IPS-NIHi11 (cell line): ENCODE measurements at regions not wholly inside any gene's neighbourhood (a gene's known extent, or its start where the extent isn't known, plus 50 kb on each side); places are given as distances from the start of the nearest gene placed in this dataset.

Experiments used
- DNase-seq: peaks from one replicate; pipeline ENCODE4 v3.0.0; 2012; ENCODE audit warnings: mixed read lengths, low spot score

DNA sequence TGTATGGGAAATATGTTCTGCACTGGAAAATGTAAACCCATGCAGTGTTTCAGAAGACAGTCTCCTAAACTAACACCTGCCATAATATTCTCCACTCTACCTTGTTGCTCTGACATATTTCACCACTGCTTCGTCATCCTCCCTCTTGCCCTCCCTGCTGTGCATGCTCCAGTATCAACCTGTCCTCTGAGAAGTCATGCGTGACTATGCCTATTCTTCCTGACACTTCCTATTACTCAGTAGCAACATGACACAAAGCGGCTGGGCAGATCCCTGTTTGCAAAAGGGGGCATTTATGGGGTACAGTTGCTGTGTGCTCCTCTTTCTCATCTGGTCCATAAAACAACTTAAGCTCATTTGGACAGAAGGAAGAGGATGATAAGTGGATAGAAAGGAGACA, 805.6 kb upstream of the EEF2KMT start:
- DNase-seq: no peak

DNA sequence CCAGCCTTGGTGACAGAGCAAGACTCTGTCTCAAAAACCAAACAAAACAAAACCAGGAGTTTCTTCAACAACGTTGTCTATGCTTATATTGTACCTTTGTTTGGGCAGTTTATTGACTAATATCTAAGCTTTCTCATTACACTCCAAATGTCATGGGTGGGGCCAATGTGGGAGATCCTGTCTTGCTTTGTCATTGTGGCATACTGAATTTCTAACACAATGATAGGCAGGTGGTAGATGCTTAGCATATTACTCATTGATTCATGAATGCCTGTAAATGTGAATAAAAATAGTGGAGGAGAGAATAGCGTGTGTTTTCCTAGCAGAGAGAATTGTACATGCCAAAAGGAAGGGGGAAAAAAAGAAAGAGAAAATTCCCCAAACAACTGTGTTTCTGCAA, 802.5 kb upstream of the EEF2KMT start:
- no peak for DNase-seq

DNA sequence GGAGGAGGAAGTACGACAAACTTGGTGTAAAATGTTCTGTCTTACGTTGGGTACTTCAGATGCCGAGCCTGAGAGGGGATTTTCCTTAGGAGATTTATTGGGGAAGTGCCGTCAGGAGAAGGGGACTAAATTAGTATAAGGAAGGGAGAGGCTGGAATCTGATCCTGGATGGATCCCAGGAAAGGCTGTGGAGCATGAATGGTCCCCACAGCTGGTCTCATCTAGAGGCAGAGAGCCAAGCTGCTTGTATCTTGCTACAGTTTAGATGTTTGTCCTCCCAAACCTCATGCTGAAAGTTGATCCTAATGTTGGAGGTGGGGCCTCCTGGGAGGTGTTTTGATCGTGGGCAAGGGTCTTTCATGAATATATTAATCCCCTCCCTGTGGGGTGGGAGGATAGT, 798.4 kb upstream of the EEF2KMT start:
- no peak for DNase-seq

DNA sequence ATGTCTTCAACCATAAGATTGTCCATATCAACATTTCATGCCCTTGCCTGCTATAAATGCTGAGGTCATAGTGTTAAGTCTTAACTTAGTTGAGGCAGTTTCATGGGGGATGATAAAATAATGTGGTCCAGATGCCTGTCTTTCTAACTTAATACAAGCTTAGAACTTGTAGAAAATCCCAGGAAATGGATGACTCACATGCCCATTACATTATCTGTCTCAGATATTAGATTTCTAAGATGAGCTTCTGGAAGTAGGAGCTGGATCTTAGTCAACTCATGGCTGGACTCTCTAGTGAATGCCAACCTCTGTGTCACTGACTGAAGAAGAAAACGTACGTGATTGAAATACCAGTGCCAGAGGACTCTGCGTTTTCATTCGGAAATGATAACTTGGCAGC, 797.5 kb upstream of the EEF2KMT start:
- DNase-seq: no peak

DNA sequence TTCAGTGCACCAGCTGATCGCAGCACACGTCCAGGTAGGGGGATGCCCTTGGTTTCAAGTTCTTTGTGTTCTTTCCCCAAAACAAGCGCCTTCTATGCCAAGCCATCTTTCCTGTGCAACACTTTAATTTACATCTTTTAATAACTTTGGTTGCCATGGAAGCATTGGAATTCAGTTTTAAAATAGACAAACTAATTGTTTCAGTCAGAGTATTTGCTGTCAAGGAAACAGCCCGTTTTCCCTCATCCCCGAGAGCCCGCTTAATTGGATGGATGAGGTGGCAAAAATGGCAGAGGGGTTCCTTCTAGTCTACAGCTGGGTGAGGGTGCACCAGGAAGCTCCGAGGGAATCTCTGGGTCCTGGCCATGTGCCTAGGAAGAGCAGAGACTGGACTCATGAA, 793.7 kb upstream of the EEF2KMT start:
- DNase-seq: no peak

DNA sequence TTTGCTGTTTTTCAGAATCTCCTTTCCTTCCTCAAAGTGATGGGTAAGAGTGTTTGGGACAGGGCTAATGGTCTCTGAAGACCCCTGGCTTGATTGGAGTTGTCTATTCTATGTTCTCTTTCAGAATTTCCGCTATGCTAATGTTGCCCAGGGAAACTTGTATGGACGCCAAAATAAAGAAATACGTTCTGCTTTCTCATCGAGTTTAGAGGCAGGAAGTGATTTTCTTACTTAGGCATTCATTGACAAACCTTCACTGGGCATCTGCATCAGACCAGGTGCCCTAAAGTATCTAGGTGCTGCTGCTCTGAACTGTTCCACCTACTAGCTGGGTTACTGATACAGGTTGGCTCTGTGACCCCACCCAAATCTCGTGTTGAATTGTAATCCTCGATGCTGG, 787.9 kb upstream of the EEF2KMT start:
- DNase-seq: no peak

DNA sequence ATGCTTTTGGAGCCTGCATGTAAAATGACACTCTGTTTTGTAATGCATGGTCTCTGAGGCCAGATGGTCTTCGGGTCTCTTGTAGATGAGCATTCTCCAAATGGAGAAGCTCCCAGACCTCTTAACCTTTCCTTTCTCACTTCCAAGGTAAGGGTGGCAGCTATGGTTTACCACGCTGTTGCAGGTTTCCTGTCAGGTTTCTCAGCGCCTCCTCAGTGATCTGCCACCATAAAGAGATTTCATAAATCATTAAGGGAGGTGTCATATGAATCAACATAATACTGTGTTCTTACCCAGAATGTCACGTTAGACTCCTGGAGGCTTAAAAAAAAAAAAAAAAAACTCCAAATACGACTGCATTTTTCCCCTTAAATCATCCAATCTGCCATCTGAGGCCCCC, 787.4 kb upstream of the EEF2KMT start:
- DNase-seq: no peak

DNA sequence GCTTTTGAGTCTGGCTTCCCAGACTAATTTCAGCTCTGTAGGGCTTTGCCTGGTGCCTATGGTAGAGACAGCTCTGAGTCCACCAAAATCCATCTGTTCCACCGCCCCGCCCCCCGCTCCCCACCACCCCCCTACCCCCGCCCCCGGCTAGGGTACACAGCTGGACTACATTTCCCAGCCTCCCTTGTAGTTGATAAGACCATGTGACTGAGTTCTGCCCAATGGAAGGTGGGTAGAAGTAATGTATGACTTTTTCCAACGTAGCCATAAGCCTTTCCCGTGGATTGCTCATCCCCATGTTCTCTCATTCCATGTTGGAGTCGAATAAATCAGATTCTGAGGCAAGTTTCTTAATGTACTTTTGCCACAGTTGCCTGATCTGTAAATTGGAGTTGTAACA, 786.7 kb upstream of the EEF2KMT start:
- no peak for DNase-seq

DNA sequence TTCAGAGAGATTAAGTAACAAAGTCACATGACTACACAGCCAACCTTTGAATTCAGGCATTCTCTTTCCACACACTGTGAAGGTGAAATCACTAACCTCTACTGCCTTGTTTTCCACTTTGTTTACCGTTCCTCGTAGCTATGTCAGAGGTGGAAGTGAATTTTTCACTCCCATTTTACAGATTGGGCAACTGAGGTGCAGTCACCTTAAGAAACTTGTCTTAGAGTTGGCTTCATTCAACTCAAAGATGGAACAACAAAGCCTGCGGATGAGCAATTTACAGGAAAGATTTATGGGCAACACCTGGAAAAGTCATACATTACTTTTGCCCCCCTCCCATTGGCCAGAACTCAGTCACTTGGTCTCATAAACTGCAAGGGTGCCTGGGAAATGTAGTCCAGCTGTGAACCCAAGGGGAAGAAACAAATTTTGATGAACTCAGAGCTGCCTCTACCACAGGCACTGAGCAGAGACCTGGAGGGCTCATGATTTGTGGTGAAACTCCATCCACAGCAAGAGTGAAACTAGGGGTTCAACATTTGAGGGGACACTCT, 784.6 kb upstream of the EEF2KMT start:
- no peak for DNase-seq

DNA sequence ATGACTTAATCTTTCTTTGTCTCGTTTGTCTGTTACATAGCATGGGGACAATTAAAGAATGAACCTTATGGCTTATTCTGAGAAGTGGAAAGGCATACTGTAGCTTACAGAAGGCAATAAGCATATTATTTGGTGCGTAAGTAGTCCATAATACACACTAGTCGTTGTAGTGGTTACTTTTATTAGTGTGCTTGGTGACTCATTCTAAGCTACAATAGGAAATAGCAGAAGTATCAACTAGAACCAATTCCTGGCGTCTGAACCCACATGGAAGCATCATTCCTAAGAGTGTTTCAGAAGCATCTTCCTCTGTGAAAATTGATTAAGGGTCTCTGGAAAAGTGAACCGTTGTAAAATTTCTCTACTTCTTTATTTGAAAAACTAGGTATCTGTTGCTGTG, 777.8 kb upstream of the EEF2KMT start:
- no peak for DNase-seq

DNA sequence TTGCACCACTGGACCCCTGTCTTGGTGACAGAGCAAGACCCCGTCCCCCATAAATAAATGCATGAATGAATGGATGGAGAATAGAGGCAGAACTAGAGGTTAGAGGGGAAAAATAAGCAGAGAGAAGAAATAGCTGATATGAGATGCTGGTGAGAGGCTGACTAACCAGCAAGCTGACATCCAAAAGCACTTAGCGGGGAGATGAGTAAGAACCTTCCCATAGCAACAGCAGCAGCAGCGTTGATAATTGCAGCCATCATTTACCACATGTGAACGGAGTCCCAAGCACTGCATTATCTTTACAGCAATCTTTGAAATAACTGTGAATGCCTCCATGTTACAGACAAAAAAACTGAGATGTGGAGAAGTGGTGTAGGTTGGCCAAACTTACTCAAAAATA, 777.3 kb upstream of the EEF2KMT start:
- no peak for DNase-seq

DNA sequence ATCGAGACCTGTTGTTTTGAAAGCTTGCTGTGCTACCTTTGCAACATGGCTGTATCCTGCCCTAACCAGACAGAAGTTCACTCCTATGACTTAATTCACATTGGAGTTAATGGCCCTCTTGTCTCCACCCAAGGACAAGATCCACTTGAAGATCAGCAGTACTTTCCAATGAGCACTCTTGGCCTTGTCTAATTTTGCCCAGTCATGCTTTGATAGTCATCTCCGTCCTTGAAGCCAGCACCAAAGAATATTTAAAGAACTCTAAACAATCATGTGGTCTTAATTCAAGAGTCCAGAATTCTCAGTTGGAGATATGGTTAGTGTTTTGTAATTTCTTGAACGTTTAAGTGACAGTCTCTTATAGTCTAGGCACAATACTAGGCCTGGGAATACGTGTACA, 775.6 kb upstream of the EEF2KMT start:
- no peak for DNase-seq

DNA sequence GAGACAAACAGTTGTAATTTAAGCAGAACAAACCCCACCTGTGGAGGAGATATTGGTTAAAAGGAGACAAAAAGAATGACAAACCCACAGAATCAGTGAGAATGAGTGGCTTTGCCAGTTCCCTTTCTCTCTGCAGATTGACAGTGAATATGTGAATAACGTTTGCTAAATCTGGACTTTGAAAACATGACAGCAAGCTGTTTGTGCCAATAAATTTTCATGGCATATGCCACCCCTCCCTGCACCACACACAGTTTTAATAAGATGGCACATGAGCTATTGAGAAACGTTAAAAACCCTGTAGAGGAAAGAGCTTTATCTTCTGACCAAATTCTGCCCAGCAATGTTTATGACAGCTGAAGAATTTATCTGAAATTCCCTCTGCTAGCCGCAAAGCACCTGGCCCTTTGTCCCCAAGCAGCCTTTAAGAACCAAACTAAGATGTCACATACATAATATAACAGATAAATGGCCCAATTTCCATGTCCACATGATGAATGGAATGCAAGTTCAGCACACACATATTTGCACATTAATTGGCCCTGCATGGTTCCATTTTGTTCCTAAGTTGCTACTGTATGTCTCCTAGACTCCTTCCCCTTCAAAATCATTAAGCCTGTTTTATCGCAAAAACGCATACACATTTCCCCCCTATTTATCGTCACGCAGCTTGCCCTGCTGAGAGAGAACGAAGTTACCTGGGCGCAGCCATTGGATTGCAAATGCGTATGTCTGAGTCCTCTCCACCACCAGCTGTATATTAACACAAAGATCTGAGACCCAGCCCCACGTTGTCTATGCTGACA, 773.5 kb upstream of the EEF2KMT start:
- no peak for DNase-seq

DNA sequence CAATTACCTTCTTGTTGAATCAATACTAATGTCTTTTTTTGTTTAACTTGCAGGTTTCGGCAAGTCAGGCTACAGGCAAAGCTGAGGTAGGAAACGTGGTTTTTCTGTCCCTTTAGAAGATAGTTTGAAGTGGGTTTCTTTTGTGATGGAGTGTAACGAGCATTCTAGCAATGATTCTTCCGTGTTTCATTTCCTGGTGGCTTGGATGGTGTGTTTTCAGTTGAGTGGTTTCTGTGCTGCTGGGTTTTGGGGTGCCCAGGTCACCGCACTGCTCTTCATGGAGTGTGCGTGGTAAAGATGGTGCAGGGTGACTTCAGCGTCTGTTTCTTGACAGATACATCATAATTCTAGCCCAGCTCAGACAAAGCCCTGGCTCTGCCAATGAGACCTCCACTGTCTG, 769.7 kb upstream of the EEF2KMT start:
- no peak for DNase-seq

DNA sequence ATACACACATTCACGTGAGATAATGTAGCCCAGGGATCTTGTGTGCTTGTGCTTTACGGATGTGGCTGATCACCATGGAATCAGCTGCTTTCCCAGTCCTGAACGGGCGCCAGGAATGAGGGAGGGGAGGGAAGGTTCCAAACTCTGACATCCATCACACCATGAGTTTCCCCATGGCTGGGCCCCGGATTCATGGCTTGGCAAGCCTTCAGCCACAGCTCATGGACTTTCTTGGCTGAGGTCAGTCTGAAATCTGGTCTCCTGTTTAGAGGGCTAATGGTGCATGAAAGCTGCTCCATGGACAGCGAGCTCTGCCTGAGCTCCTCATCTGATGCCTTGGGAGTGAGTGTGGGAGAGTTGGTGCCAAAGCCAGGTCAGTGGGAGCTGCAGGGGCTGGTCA, 767.6 kb upstream of the EEF2KMT start:
- DNase-seq: no peak

DNA sequence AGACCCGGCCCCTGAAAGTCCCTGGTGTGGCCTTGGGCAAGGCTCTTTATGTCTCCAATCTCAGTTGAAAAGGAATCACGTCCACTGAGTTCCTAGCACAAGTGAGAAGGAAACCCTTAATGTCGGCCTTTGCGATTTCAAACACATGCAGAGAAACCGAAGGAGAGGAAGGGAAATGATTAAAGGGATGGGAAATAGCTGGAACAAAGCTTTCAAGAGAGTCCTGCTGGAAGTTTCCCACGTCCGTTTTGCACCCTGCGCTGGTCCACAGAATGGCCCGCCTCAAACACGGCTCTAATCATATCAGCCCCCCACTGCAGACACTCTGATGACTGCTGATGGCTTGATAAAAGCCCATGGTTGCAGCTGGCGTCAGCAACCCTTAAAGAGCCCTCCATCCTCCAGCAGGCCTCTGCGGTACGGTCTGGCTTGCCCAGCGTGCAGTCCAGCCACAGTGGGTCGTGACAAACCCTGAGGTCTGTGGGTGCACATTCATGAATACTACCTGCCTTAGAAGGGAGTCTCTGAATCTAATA, 765.5 kb upstream of the EEF2KMT start:
- no peak for DNase-seq

DNA sequence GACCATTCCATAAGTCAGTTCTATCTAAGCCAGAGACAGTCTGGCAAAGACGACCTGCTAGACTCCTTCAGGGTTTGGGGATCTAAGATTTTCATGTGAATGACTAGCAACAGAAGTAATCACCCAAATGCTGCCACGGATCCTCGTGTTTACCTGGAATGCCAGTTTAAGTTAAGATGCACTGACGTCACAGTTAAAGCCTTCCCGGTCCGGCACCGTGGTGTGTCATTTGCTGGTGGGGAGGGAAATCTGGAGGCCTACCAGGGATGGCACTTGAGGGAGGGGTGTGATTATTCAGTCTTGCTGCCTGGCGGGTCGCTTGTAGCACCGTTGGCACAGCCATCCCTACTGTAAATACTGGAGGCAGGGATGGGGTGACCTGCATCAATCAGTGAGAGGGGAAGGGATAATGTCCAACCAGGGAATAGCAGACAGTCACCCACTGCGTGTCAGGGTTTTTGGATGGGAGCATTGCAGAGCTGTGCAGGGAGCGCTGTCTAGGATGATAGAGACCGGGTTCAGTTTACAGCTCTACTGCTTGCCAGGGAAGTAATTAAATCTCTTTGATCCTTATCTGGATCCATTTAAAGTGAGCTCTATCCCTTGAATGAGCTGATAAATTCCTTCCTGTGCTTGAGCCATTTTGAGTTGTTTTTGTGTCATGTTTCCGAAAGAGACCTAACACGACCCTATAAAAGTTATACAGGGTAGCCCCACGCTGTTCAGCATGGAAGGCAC, 764.7 kb upstream of the EEF2KMT start:
- DNase-seq: no peak

DNA sequence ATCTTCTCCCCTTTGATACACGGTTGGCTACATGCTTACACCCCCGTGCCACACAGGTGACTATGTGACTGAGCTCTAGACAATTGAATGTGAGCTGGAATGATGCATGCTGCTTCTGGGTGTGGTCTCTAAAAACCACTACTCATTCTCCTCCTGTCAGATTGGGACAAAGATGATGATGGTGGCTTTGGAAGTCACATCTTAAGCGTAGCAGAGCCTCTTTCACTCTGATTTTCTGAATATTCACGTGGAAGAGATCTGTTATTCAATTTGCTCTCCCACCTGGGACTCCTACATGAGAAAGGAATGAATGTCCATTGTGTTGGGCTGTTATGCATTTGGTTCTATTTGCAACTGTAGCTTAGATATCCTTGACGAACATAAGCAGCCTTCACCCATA, 763.6 kb upstream of the EEF2KMT start:
- no peak for DNase-seq

DNA sequence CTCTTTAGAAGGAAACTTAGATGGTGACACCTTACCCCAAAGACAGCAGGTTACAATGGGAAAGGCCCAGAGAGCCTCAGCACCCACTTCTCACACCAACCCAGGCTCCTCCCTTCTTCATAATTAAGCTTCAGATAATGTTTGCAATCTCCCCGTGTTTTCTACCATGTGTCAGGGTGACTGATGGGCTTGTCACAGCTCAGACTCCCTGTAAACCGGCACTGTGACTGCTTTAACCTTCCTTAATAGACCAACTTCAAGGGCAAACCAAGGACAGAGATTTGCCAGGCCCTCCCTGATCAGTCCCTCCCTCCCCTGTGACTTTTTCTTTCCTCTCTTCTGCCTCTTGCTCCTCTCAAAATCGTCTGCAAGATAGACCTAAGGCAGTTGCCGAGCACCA, 760.6 kb upstream of the EEF2KMT start:
- DNase-seq: no peak

DNA sequence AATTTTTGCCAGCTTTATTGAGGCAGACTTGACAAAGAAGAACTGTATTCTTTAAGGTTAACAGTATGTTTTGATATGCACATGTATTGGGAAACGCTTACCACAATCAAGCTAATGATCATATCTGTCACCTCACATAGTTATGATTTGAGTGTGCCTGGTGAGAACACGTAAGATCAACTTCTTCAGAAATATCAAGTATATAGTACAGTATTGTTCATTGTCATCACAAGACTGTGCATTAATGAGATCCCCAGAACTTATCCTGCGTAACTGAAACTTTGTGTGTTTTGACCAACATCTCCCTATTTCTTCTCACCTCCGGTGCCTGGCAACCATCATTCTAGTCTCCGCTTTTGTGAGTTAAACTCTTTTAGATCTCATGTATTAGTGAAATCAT, 756.4 kb upstream of the EEF2KMT start:
- DNase-seq: no peak

DNA sequence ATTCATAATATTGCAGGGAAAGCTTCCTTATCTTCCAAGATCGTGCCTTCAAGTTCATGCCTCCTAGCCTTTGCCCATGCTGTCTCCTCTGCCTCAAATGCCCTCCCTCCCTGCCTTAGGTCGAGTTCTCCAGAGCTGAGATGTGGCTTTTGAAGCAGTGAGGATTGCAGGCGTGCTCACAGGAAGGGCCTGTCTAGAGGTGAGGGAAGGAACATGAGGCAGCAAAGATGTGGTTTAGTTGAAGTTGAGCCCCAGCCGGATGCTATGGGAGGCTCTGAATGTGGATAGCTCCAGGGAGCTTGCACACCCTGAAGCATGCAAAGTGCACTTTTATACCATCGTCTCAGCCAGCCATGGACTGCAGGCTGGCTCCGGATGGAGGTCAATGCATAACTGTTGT, 754.6 kb upstream of the EEF2KMT start:
- DNase-seq: no peak

DNA sequence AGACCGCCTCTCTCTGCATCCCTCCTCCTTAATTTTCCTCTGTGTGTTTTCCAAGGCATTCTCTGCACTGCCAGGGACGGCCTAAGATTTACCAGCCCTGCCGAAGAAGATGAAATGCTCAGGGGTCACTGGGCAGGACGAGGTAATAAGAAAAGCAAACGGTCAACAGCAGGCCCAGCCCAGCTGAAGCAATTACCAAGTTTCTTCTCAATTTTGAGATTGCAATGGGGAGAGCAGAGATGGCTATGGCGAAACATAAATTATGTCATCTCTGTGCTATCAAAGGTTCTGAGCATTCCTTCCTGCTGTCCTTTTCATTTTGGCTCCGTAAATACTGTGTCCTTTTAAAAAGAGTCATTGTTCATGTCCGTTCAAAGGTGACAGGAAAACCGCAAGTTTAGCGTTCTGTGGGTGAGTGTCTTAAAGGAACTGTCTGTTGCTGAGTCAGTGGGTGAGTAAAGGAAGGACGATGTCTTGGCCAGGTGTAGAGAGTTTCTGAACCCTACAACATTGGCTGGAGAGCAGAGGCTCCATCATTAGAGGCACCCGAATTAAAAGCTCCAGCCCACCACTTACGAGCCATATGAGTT, 753.9 kb upstream of the EEF2KMT start:
- DNase-seq: no peak
